ENCODE measurements at regions not wholly inside any gene's neighbourhood (a gene's known extent, or its start where the extent isn't known, plus 50 kb on each side); places are given as distances from the start of the nearest gene placed in this dataset.

DNA sequence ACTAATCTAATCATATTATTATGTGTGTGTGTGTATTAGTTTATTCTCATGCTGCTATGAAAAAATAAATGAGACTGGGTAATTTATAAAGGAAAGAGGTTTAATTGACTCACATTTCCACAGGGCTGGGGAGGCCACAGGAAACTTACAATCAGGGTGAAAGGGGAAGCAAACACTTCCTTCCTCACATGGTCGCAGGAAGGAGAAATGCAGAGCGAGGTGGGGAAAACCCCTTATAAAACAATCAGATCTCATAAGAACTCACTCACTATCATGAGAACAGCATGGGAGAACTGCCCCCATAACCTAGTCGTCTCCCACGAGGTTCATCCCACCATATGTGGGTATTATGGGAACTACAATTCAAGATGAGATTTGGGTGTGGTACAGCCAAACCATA, 190.9 kb upstream of the TAPT1 start:
- TF ChIP-seq CSDC2 (CRISPR knock-in tag; IDR thresholded peaks at IDR 0.05) = no peak
- no peak for TF ChIP-seq ARNTL (CRISPR knock-in tag; IDR thresholded peaks at IDR 0.05; ENCODE audit: borderline replicate concordance, low read depth)
- TF ChIP-seq TCF4 (CRISPR knock-in tag; IDR thresholded peaks at IDR 0.05; ENCODE audit: borderline replicate concordance) = no peak
- no peak for TF ChIP-seq PATZ1 (CRISPR knock-in tag; IDR thresholded peaks at IDR 0.05; ENCODE audit: borderline replicate concordance)
- TF ChIP-seq PPARA (CRISPR knock-in tag; IDR thresholded peaks at IDR 0.05; ENCODE audit: borderline replicate concordance) = no peak

Measured in SK-N-SH treated with all-trans-retinoic acid at 6 μM for 48 hours (cell line).